Glutamatergic neuron (in vitro differentiated cells): ENCODE measurements at regions not wholly inside any gene's neighbourhood (a gene's known extent, or its start where the extent isn't known, plus 50 kb on each side); places are given as distances from the start of the nearest gene placed in this dataset.

Experiments used
- DNase-seq: peaks from one replicate; pipeline ENCODE4 v3.0.0; 2022
- H3K27ac Mint-ChIP-seq: one replicate; pipeline ENCODE4 v1.8.0; 2020; ENCODE audit warnings: mild to moderate bottlenecking, mixed read lengths, inconsistent platforms; ENCODE audit not compliant: unreplicated experiment
- H3K27me3 Mint-ChIP-seq: one replicate; pipeline ENCODE4 v1.8.0; 2020; ENCODE audit warnings: mild to moderate bottlenecking, moderate library complexity, mixed read lengths, inconsistent platforms; ENCODE audit not compliant: unreplicated experiment
- H3K36me3 Mint-ChIP-seq: one replicate; pipeline ENCODE4 v1.8.0; 2020; ENCODE audit warnings: mild to moderate bottlenecking, mixed read lengths, inconsistent platforms; ENCODE audit not compliant: unreplicated experiment
- H3K4me1 Mint-ChIP-seq: one replicate; pipeline ENCODE4 v1.8.0; 2020; ENCODE audit warnings: mild to moderate bottlenecking, low read depth, mixed read lengths, inconsistent platforms; ENCODE audit not compliant: unreplicated experiment
- H3K4me3 Mint-ChIP-seq: one replicate; pipeline ENCODE4 v1.8.0; 2020; ENCODE audit warnings: mild to moderate bottlenecking, mixed read lengths, inconsistent platforms; ENCODE audit not compliant: unreplicated experiment
- H3K9me3 Mint-ChIP-seq: one replicate; pipeline ENCODE4 v1.8.0; 2020; ENCODE audit warnings: mild to moderate bottlenecking, moderate library complexity, mixed read lengths, inconsistent platforms; ENCODE audit not compliant: unreplicated experiment
- TF ChIP-seq, protein P1 (sequence below): fragments of 200-600 bp; sonication (generic); IDR thresholded peaks from one replicate; pipeline ENCODE4 v1.5.0; 2021; ENCODE audit not compliant: partially characterized antibody, unreplicated experiment

GRCh38 chr1:184919892-184920291 lies 54.4 kb downstream of the NIBAN1 start:
- no peak for DNase-seq
- Mint-ChIP-seq H3K9me3 (no peaks in the 10 kb centered on the region), H3K4me3 (no peak overlapping the region), H3K36me3 (no peaks in the 10 kb centered on the region), H3K27ac (no peak overlapping the region), H3K27me3 (no peaks in the 10 kb centered on the region), H3K4me1 (no peaks in the 10 kb centered on the region)
- TF ChIP-seq, protein P1, sequence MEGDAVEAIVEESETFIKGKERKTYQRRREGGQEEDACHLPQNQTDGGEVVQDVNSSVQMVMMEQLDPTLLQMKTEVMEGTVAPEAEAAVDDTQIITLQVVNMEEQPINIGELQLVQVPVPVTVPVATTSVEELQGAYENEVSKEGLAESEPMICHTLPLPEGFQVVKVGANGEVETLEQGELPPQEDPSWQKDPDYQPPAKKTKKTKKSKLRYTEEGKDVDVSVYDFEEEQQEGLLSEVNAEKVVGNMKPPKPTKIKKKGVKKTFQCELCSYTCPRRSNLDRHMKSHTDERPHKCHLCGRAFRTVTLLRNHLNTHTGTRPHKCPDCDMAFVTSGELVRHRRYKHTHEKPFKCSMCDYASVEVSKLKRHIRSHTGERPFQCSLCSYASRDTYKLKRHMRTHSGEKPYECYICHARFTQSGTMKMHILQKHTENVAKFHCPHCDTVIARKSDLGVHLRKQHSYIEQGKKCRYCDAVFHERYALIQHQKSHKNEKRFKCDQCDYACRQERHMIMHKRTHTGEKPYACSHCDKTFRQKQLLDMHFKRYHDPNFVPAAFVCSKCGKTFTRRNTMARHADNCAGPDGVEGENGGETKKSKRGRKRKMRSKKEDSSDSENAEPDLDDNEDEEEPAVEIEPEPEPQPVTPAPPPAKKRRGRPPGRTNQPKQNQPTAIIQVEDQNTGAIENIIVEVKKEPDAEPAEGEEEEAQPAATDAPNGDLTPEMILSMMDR = no peak

DNA sequence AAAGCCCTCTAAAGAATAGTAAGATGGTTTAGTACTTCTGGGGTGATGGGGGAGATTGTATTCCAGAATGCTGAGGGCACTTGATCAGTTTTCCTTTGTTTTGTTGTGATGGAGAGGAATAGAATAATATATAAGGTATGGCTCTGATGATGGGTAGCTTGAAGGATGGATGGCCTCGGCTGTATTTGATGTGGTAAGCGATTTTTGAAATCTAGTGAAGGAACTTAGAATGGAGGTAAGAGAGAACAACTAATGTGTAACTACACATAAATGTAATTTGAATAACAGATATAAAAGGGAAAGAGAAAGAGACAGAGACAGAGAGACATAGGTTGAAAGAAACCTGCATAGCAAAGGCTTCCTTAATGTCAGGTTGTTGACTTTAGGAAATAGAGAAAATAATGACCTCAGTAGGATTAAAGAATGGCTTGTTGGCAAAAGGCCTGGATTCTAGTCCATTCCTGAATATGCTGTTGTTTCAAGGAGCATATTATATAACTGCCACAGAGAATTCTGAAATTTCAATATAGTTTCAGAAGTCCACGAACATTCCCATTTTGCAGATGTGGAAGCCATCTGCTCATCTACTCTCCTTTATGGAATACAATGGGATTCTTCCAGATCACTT lies 58.7 kb downstream of the NIBAN1 start:
- H3K27me3 Mint-ChIP-seq = no peaks in the 10 kb centered on the region
- TF ChIP-seq, protein P1 = no peak
- DNase-seq = no peak
- H3K4me3 Mint-ChIP-seq = no peak overlapping the region
- no peak overlapping the region for H3K27ac Mint-ChIP-seq
- H3K36me3 Mint-ChIP-seq = no peaks in the 10 kb centered on the region
- H3K9me3 Mint-ChIP-seq = no peaks in the 10 kb centered on the region
- no peaks in the 10 kb centered on the region for H3K4me1 Mint-ChIP-seq

DNA sequence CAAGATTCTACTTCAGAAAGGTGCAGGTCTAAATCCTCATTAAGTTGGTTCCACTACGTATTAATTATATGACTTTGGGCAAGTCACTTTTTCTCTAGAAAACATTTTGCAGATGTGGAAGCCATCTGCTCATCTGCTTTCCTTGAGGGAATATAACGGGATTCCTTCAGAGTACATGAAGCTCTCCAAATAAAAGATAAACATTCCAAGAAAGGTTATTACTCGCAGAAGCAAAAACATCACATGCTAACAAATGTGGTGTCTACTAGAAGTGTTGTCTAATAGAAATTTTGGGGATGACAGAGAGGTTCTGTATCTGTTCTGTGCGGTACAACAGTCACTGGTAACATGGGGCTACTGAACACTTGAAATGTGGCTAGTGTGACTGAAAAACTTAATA lies 60.2 kb downstream of the NIBAN1 start:
- no peaks in the 10 kb centered on the region for H3K27me3 Mint-ChIP-seq
- H3K27ac Mint-ChIP-seq = no peak overlapping the region
- no peak for DNase-seq
- TF ChIP-seq, protein P1 = no peak
- no peak overlapping the region for H3K4me3 Mint-ChIP-seq
- no peaks in the 10 kb centered on the region for H3K4me1 Mint-ChIP-seq
- H3K36me3 Mint-ChIP-seq = no peaks in the 10 kb centered on the region
- H3K9me3 Mint-ChIP-seq = no peaks in the 10 kb centered on the region

DNA sequence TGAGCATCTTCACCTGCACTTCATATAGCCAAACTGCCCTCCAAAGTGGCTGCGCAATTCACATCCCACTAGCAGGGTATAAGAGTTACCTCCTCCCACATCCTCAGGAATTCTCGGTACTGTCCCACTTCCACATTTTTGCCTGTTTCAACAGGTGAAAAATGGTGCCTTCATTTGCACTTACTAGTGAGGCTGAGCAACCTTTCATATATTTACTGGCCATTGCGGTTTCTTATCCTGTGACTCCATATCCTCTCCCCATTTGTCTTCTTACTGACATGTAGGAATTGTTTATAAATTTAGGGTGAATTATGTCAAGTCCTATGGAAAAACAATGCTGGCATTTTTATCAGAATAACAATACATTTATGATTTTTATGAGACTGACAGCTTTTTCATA lies 61.9 kb downstream of the NIBAN1 start:
- DNase-seq = no peak
- Mint-ChIP-seq H3K27ac (no peak overlapping the region), H3K27me3 (no peaks in the 10 kb centered on the region), H3K4me1 (no peaks in the 10 kb centered on the region), H3K9me3 (no peaks in the 10 kb centered on the region), H3K36me3 (no peaks in the 10 kb centered on the region), H3K4me3 (no peak overlapping the region)
- TF ChIP-seq, protein P1 = no peak

- DNase-seq = no peak
- Mint-ChIP-seq H3K36me3 (no peaks in the 10 kb centered on the region), H3K4me1 (no peaks in the 10 kb centered on the region), H3K4me3 (no peak overlapping the region), H3K27ac (no peak overlapping the region), H3K27me3 (no peaks in the 10 kb centered on the region), H3K9me3 (no peaks in the 10 kb centered on the region)
- TF ChIP-seq, protein P1 = no peak
These were observed 62.5 kb downstream of the NIBAN1 start for GRCh38 chr1:184911830-184912229.
